ENCODE measurements at regions not wholly inside any gene's neighbourhood (a gene's known extent, or its start where the extent isn't known, plus 50 kb on each side); places are given as distances from the start of the nearest gene placed in this dataset.

DNA sequence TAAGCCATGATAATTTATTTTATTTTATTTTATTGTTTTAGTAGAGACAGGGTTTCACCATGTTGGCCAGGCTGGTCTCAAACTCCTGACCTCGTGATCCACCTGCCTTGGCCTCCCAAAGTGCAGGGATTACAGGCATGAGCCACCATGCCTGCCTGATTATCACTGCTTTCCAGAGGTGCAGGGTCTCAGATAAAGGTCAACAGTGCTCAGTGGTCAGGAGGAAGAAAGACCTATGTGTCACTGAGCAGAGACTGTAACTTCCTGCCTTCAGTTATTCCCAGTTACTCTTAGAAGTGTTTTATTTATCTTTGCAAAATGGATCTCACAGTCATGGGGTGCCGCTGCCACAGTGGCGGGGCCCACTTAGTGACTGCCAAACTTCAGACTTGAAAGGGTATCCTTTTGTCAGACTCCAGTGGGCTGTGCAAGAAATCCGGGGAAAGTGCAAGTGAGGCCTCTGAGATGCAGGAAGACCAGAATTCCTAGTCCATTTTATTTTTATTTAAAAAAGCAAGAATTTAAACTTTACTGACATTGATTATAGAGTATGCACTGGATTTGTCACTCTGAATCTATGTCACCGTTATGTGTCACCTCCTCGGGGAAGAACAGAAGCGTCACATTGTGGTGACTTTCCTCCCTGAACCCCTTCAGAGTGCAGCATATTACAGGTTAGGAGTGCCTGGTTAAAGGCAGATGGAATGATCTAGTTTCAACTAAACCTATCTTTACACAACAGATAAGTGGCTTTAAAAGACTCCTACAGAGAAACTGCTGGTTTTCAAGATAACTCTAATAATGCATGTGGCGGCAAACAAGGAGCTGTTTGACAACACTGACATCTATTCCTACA, 59.1 kb upstream of the BICD1 start:
- TF ChIP-seq, protein P1, sequence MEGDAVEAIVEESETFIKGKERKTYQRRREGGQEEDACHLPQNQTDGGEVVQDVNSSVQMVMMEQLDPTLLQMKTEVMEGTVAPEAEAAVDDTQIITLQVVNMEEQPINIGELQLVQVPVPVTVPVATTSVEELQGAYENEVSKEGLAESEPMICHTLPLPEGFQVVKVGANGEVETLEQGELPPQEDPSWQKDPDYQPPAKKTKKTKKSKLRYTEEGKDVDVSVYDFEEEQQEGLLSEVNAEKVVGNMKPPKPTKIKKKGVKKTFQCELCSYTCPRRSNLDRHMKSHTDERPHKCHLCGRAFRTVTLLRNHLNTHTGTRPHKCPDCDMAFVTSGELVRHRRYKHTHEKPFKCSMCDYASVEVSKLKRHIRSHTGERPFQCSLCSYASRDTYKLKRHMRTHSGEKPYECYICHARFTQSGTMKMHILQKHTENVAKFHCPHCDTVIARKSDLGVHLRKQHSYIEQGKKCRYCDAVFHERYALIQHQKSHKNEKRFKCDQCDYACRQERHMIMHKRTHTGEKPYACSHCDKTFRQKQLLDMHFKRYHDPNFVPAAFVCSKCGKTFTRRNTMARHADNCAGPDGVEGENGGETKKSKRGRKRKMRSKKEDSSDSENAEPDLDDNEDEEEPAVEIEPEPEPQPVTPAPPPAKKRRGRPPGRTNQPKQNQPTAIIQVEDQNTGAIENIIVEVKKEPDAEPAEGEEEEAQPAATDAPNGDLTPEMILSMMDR (IDR thresholded peaks at IDR 0.05; ENCODE audit: poor library complexity, severe bottlenecking) = no peak
- no peak for TF ChIP-seq EZH2 (IDR thresholded peaks at IDR 0.05; ENCODE audit: borderline replicate concordance, insufficient read depth, low read length, poor library complexity, severe bottlenecking)
- no peak for TF ChIP-seq REST (IDR thresholded peaks at IDR 0.05; ENCODE audit: borderline replicate concordance)
- peak; percentile 81 for TF ChIP-seq POLR2AphosphoS5 (IDR thresholded peaks at IDR 0.05)
- no peak for TF ChIP-seq MXI1 (conservative IDR thresholded peaks at IDR 0.05; ENCODE audit: poor library complexity, severe bottlenecking)
- TF ChIP-seq SMC3 (conservative IDR thresholded peaks at IDR 0.05; ENCODE audit: poor library complexity) = no peak
- no peak for TF ChIP-seq RAD21 (conservative IDR thresholded peaks at IDR 0.05)

Measured in neural cell (in vitro differentiated cells).